ENCODE measurements at regions not wholly inside any gene's neighbourhood (a gene's known extent, or its start where the extent isn't known, plus 50 kb on each side); places are given as distances from the start of the nearest gene placed in this dataset.

GRCh38 chr7:47654672-47655298 is 72.9 kb upstream of the TNS3 start:
- Histone ChIP-seq H2AFZ (ENCODE audit: low read depth) (no peak overlapping the region), H3K36me3 (replicated peaks in 1 of 2; ENCODE audit: control insufficient read depth in 1 of 2, insufficient read depth in 2 of 2, low read length in 1 of 2) (no peaks in the 10 kb centered on the region)
- WGBS (ENCODE audit: low lambda C conversion rate), result 94% methylated on average over 13 of the region's 14 CpGs

GRCh38 chr7:47653550-47654411 is 71.9 kb upstream of the TNS3 start:
- WGBS (ENCODE audit: low lambda C conversion rate), result 57% methylated on average over 12 of the region's 12 CpGs
- Histone ChIP-seq H3K9me2 (no peaks in the 10 kb centered on the region), H3K36me3 (replicated peaks in 1 of 2; ENCODE audit: control insufficient read depth in 1 of 2, insufficient read depth in 2 of 2, low read length in 1 of 2) (no peaks in the 10 kb centered on the region), H4K20me1 (ENCODE audit: insufficient read depth) (no peaks in the 10 kb centered on the region), H3K9me3 (no peaks in the 10 kb centered on the region), H3K79me2 (ENCODE audit: insufficient read depth) (no peaks in the 10 kb centered on the region), H3K9ac (peak overlapping the region; percentile 44; the same call in 1 of the 2 replicates), H3K4me3 (ENCODE audit: low read depth in 2 of 2, low read length in 1 of 2) (no peak overlapping the region), H3F3A (replicated peaks; ENCODE audit: insufficient read depth) (peaks cover 25% of the 10 kb centered on the region), H3K27ac (ENCODE audit: low read depth in 2 of 2, low read length in 1 of 2) (peak overlapping the region; percentile 35 to 99; a peak in 3 of 4 replicates), H2AFZ (ENCODE audit: low read depth) (peak overlapping the region; percentile 56; the same call in 1 of the 2 replicates), H3K4me2 (peak overlapping the region; percentile 23; the same call in 1 of the 2 replicates), H3K4me1 (ENCODE audit: control insufficient read depth in 1 of 2, insufficient read depth in 2 of 2, low read depth in 1 of 2, low read length in 1 of 2) (peaks cover 7 to 25% of the 10 kb centered on the region in 2 experiments; a peak in 3 of 4 replicates), H3K27me3 (ENCODE audit: insufficient read depth) (no peaks in the 10 kb centered on the region)
- POLR2A ChIA-PET, result no interaction called here
- DNase-seq, result peak; percentile 53
- CTCF ChIA-PET, result interaction anchor here (1.0 to 1.2 kb wide), 4 partner anchors 8 to 25 kb away, joined by 3 to 4 read pairs (median 4); no protein-coding TSS in a partner anchor
- peak; percentile 37 for TF ChIP-seq CTCF (IDR thresholded peaks at IDR 0.05)
- TF ChIP-seq TCF12 (IDR thresholded peaks at IDR 0.05), result peak; percentile 54; the same call in 1 of the 2 replicates
- TF ChIP-seq EP300 (IDR thresholded peaks at IDR 0.05; ENCODE audit: borderline replicate concordance in 1 of 2, low read depth in 1 of 2, low read length in 1 of 2), result no peak; a peak in 1 of 4 replicates
- TF ChIP-seq JUND (IDR thresholded peaks at IDR 0.05), result no peak
- no peak for TF ChIP-seq ZBTB33 (IDR thresholded peaks at IDR 0.05; ENCODE audit: borderline replicate concordance, low read depth)
- no peak for TF ChIP-seq USF2 (IDR thresholded peaks at IDR 0.05; ENCODE audit: borderline replicate concordance, low read depth, low read length)
- TF ChIP-seq POLR2AphosphoS5 (IDR thresholded peaks at IDR 0.05; ENCODE audit: low read depth, low read length), result no peak
- no peak; the same call in 1 of the 2 replicates for TF ChIP-seq FOSL2 (IDR thresholded peaks at IDR 0.05; ENCODE audit: borderline replicate concordance, low read depth)
- TF ChIP-seq MAX (IDR thresholded peaks at IDR 0.05; ENCODE audit: low read depth), result no peak; the same call in 1 of the 2 replicates
- no peak for TF ChIP-seq RCOR1 (IDR thresholded peaks at IDR 0.05; ENCODE audit: low read length)
- no peak for TF ChIP-seq SMC3 (IDR thresholded peaks at IDR 0.05; ENCODE audit: low read depth, low read length)
- peak; percentile 55 for TF ChIP-seq PBX3 (IDR thresholded peaks at IDR 0.05)
- no peak for TF ChIP-seq YY1 (IDR thresholded peaks at IDR 0.05; ENCODE audit: low read depth)
- TF ChIP-seq ELF1 (IDR thresholded peaks at IDR 0.05), result no peak

More at GRCh38 chr7:47654672-47655298, 72.9 kb upstream of the TNS3 start:
- ChIA-PET CTCF (interaction anchor here (1.0 to 1.1 kb wide), 2 partner anchors 11 to 24 kb away, joined by 3 to 4 read pairs; no protein-coding TSS in a partner anchor), POLR2A (no interaction called here)
- Histone ChIP-seq H3F3A (replicated peaks; ENCODE audit: insufficient read depth) (peaks cover 25% of the 10 kb centered on the region), H3K9me2 (no peaks in the 10 kb centered on the region), H3K4me3 (ENCODE audit: low read depth in 2 of 2, low read length in 1 of 2) (no peak overlapping the region), H3K9ac (peak overlapping the region; percentile 44; the same call in 1 of the 2 replicates), H3K4me1 (ENCODE audit: control insufficient read depth in 1 of 2, insufficient read depth in 2 of 2, low read depth in 1 of 2, low read length in 1 of 2) (peaks cover 11 to 25% of the 10 kb centered on the region in 2 experiments; a peak in 3 of 4 replicates), H3K9me3 (no peaks in the 10 kb centered on the region), H4K20me1 (ENCODE audit: insufficient read depth) (no peaks in the 10 kb centered on the region), H3K79me2 (ENCODE audit: insufficient read depth) (no peaks in the 10 kb centered on the region), H3K27me3 (ENCODE audit: insufficient read depth) (no peaks in the 10 kb centered on the region), H3K4me2 (no peak overlapping the region), H3K27ac (ENCODE audit: low read depth in 2 of 2, low read length in 1 of 2) (peak overlapping the region in 1 of 2 experiments; percentile 99; a peak in 2 of 4 replicates)
- no peak for TF ChIP-seq GATA2 (CRISPR knock-in tag; IDR thresholded peaks at IDR 0.05)
- TF ChIP-seq MXI1 (IDR thresholded peaks at IDR 0.05; ENCODE audit: low read depth, low read length), result no peak
- TF ChIP-seq USF2 (IDR thresholded peaks at IDR 0.05; ENCODE audit: borderline replicate concordance, low read depth, low read length), result no peak
- TF ChIP-seq RXRA (IDR thresholded peaks at IDR 0.05; ENCODE audit: borderline replicate concordance, low read depth), result no peak
- TF ChIP-seq POLR2AphosphoS5 (IDR thresholded peaks at IDR 0.05; ENCODE audit: low read depth, low read length), result no peak
- TF ChIP-seq TCF12 (IDR thresholded peaks at IDR 0.05), result no peak
- DNase-seq, result no peak

Data from SK-N-SH (cell line).